ENCODE measurements at regions not wholly inside any gene's neighbourhood (a gene's known extent, or its start where the extent isn't known, plus 50 kb on each side); places are given as distances from the start of the nearest gene placed in this dataset.

DNA sequence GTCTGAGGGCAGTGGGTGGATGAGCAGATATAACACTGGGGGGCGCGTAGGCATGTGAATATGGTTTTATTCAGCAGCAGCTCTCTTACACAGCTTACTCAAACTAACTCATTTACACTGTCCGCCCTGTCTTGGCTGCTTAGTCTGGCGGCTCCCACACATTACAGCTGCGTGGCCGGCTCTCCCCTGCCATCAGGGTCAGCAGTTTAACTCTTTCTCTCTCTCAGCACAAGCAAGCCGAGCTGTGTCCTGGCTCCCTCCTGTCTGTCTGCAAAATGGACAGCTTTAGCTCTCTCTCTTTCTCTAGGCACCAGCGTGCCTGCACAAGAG is 1310.1 kb upstream of the RAG2 start:
- TF ChIP-seq, protein P1, sequence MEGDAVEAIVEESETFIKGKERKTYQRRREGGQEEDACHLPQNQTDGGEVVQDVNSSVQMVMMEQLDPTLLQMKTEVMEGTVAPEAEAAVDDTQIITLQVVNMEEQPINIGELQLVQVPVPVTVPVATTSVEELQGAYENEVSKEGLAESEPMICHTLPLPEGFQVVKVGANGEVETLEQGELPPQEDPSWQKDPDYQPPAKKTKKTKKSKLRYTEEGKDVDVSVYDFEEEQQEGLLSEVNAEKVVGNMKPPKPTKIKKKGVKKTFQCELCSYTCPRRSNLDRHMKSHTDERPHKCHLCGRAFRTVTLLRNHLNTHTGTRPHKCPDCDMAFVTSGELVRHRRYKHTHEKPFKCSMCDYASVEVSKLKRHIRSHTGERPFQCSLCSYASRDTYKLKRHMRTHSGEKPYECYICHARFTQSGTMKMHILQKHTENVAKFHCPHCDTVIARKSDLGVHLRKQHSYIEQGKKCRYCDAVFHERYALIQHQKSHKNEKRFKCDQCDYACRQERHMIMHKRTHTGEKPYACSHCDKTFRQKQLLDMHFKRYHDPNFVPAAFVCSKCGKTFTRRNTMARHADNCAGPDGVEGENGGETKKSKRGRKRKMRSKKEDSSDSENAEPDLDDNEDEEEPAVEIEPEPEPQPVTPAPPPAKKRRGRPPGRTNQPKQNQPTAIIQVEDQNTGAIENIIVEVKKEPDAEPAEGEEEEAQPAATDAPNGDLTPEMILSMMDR (IDR thresholded peaks at IDR 0.05), result no peak
- no peak for TF ChIP-seq POLR2A (IDR thresholded peaks at IDR 0.05)
